Psoas muscle (tissue), 7 donors: ENCODE measurements at regions not wholly inside any gene's neighbourhood (a gene's known extent, or its start where the extent isn't known, plus 50 kb on each side); places are given as distances from the start of the nearest gene placed in this dataset.

Experiments
- ATAC-seq, 4 donors: fragments of 200-7000 bp; cut with Tn5 transposase; one replicate each; pipeline ENCODE4 v1.9.1; 2020; ENCODE audit warnings: moderate library complexity in 3 of 4, mild to moderate bottlenecking in 2 of 4
- DNase-seq, 2 donors: peaks; one replicate each; pipeline ENCODE4 v3.0.0-alpha.2; 2020
- H3K27ac ChIP-seq: fragments of 200-600 bp; one replicate; pipeline ENCODE4 v1.8.0; 2022
- H3K27me3 ChIP-seq, 3 donors: fragments of 200-600 bp in 1 of 3; one replicate each; pipeline versions ENCODE4 v1.6.1 to v1.8.0; 2013 to 2022; ENCODE audit warnings: low read length in 2 of 3, mild to moderate bottlenecking in 2 of 3, moderate library complexity in 1 of 3; ENCODE audit not compliant: insufficient read depth in 3 of 3
- H3K36me3 ChIP-seq, 2 donors: fragments of 200-600 bp in 1 of 2; one replicate each; pipeline versions ENCODE4 v1.6.1 to v1.8.0; 2013 to 2022; ENCODE audit warnings: low read depth in 1 of 2, mild to moderate bottlenecking in 1 of 2, moderate library complexity in 1 of 2; ENCODE audit not compliant: insufficient read depth in 1 of 2
- H3K4me1 ChIP-seq: fragments of 200-600 bp; one replicate; pipeline ENCODE4 v1.8.0; 2022
- H3K4me3 ChIP-seq: fragments of 200-600 bp; one replicate; pipeline ENCODE4 v1.8.0; 2022; ENCODE audit warnings: mild to moderate bottlenecking
- H3K9me3 ChIP-seq: fragments of 200-600 bp; one replicate; pipeline ENCODE4 v1.8.0; 2022
- WGBS, 3 donors: extraction: QIAGEN DNeasy Blood & Tissue Kit; methylation state at CpG; one replicate each; pipeline versions ENCODE4 v1.1.6 to v1.1.7; 2013; 5-methylcytosine and 5-hydroxymethylcytosine counted together
- intact Hi-C, 2 donors: fragments of 100-400 bp; cut with DNase I; formaldehyde crosslinking; loops; one replicate each; pipeline versions ENCODE4 v1.11.0 to v1.14.2; 2022
- TF ChIP-seq, protein P1 (sequence below): fragments of 200-600 bp; IDR thresholded peaks from one replicate; pipeline ENCODE4 v1.8.0; 2022; ENCODE audit warnings: antibody characterized with exemption
- donor health status: healthy with polysubstance abuse.
- donor health status: DM: no; HTN: no; CAD: no; lungs with moderate emphysema.
- donor health status: Bipolar disorder and iron deficiency.
- donor health status: healthy.
- donor health status: DM: yes; HTN: yes; CAD: no.
- donor health status: DM: no; HTN: no; CAD: no.
- donor health status: DM: yes; HTN: yes; CAD: no.

DNA sequence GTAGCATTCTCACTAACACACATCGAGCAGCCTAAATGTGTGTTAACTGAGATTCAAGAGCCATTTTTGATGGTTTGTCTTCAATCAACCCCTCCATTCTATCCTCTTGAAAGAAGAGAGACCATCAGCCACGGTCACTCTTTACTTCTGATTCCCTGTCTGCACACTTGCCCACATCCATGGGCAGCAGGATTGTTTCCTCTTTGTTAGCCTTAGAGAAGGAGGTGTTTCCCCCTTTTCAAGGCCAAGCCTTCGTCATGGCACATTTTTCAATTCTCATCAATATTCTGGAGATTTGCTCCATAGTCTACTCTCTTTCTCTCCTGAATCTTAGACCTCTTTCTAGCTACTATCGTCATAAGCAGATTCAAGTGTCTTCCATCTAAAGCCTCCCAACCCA is 522.4 kb upstream of the NAALADL2 start:
- ATAC-seq (no peak), DNase-seq (no peak)
- Histone ChIP-seq H3K27ac (no peak overlapping the region), H3K9me3 (no peaks in the 10 kb centered on the region), H3K4me3 (no peak overlapping the region), H3K4me1 (no peaks in the 10 kb centered on the region), H3K27me3 (no peaks in the 10 kb centered on the region), H3K36me3 (no peaks in the 10 kb centered on the region)
- TF ChIP-seq, protein P1, sequence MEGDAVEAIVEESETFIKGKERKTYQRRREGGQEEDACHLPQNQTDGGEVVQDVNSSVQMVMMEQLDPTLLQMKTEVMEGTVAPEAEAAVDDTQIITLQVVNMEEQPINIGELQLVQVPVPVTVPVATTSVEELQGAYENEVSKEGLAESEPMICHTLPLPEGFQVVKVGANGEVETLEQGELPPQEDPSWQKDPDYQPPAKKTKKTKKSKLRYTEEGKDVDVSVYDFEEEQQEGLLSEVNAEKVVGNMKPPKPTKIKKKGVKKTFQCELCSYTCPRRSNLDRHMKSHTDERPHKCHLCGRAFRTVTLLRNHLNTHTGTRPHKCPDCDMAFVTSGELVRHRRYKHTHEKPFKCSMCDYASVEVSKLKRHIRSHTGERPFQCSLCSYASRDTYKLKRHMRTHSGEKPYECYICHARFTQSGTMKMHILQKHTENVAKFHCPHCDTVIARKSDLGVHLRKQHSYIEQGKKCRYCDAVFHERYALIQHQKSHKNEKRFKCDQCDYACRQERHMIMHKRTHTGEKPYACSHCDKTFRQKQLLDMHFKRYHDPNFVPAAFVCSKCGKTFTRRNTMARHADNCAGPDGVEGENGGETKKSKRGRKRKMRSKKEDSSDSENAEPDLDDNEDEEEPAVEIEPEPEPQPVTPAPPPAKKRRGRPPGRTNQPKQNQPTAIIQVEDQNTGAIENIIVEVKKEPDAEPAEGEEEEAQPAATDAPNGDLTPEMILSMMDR = no peak
- intact Hi-C loops = no loop called here
- 87 to 89% (median 88%) methylated on average over 4 of the region's 4 CpGs for WGBS, 3 donors

DNA sequence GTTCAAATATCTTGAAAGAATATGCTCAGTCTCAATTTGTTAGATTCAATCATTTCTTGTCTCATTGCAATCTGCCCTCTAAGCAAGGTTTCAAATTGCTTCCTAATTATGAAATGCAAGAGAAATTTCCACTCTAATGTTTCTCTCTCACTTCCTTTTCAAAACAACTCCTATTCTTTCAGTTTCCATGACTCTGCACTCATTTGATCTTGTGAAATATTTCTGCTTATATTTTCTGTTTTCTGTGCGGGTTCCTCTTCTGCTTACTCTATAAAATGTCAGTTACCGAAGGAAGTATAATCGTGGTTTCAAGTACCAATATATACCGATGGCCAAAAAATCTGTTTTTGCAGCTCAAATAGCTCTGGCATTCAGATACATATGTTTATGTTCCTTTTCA is 521.9 kb upstream of the NAALADL2 start:
- Histone ChIP-seq H3K4me3 (no peak overlapping the region), H3K27me3 (no peaks in the 10 kb centered on the region), H3K9me3 (no peaks in the 10 kb centered on the region), H3K36me3 (no peaks in the 10 kb centered on the region), H3K27ac (no peak overlapping the region), H3K4me1 (no peaks in the 10 kb centered on the region)
- intact Hi-C loops = no loop called here
- TF ChIP-seq, protein P1 = no peak
- 74 to 82% (median 82%) methylated on average over 4 of the region's 4 CpGs for WGBS, 3 donors
- DNase-seq (no peak), ATAC-seq (no peak)

DNA sequence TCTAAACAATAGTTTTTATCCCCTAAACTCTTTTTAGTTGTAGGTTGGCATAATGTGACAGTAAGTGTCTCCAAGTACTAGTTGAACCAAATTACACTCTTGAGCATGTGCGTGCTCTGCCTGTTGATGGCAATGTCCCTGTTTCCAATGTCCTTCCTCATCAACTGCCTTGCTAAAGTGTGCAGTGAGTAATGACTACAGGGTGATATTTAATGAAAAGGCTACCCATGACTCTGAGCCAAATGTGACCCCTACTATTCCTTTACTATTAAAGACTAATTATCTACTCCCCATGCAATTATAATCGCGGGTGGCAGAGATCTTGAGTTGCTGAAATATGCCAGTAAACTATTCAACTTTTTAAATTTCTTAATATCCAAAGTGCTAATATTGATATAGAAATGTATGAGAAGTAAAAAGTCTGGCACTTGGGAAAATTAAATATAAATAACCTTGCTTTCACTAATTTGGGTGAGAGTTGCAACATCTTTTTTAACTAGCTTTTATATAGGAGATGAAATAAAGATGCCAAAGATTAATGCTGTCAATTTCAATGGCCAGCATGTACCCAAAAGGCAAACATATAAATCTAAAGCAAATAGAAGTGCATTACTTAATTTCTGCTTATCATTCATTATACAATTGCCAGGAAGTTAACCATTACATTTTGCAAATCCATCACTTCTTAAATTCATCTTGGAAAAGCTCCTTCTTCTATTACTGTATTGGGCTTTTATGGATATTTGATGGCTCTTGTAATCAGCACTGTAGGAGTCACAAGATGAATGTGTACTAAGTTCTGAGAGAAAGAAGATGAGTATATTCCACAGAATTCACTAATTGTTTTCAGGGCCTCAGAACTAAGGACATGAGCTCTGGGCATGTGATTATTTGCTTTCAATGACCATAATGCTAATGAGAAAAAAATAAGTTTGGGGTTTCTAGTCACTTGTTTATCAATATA is 518.2 kb upstream of the NAALADL2 start:
- H3K36me3 ChIP-seq = no peaks in the 10 kb centered on the region
- H3K4me1 ChIP-seq = no peaks in the 10 kb centered on the region
- TF ChIP-seq, protein P1 = no peak
- 90 to 94% (median 94%) methylated on average over 3 of the region's 3 CpGs for WGBS, 3 donors
- no peak for DNase-seq
- H3K27ac ChIP-seq = no peak overlapping the region
- no peak for ATAC-seq
- no peak overlapping the region for H3K4me3 ChIP-seq
- H3K9me3 ChIP-seq = no peaks in the 10 kb centered on the region
- intact Hi-C loops = no loop called here
- no peaks in the 10 kb centered on the region for H3K27me3 ChIP-seq

DNA sequence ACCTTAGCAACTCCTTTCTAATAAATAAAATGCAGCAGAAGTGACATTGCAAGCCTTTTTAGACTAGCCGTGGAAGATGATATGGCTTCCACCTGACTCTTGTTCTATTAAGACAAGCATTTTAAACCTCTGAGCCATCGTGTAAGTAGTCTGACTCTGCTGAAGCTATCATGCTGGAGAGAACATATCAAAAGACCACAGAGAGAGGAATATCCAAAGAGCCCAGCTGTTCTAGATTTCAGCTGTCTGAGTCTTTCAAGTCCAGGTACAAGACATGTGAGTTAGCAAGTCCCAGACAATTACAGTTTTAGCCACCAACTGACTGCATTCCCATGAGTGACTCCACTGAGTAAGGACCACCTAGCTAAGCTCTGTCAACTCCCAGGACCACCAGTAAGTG is 517.0 kb upstream of the NAALADL2 start:
- WGBS, 3 donors = 32 to 35% (median 35%) methylated on average over 2 of the region's 2 CpGs
- intact Hi-C loops = no loop called here
- ATAC-seq (no peak), DNase-seq (no peak)
- no peak overlapping the region for H3K4me3 ChIP-seq
- no peaks in the 10 kb centered on the region for H3K27me3 ChIP-seq
- no peaks in the 10 kb centered on the region for H3K36me3 ChIP-seq
- H3K27ac ChIP-seq = no peak overlapping the region
- no peaks in the 10 kb centered on the region for H3K4me1 ChIP-seq
- H3K9me3 ChIP-seq = no peaks in the 10 kb centered on the region
- TF ChIP-seq, protein P1 = no peak
